K562 (cell line): ENCODE measurements at regions not wholly inside any gene's neighbourhood (a gene's known extent, or its start where the extent isn't known, plus 50 kb on each side); places are given as distances from the start of the nearest gene placed in this dataset.
"Not testable (repeated sequence)": the region's sequence is repeated elsewhere in the genome, so short reads cannot be mapped to it uniquely, and the experiment has no call there.

Experiments
- E2F3 ChIP-seq: fragments of 250-450 bp; sonication (Bioruptor Pico); IDR thresholded peaks from 2 replicates; pipeline ENCODE4 v1.4.0; 2020; ENCODE audit warnings: mild to moderate bottlenecking
- JUN ChIP-seq, 2 experiments: sonication (generic) in 1 of 2; formaldehyde crosslinking in 1 of 2; IDR thresholded peaks; 2 replicates each; pipeline versions ENCODE4 v1.6.1 to v1.8.0; 2012 to 2022; ENCODE audit warnings: borderline replicate concordance in 2 of 2, mild to moderate bottlenecking in 2 of 2, improper control_type of control experiment in 1 of 2, low read depth in 1 of 2, low read length in 1 of 2, missing genetic modification reagents in 1 of 2
- PTBP1 ChIP-seq: fragments of 200-400 bp; formaldehyde crosslinking; IDR thresholded peaks from 2 replicates; pipeline ENCODE4 v1.6.1; 2017; ENCODE audit warnings: low read depth, low read length
- SPI1 ChIP-seq: IDR thresholded peaks from 2 replicates; pipeline ENCODE4 v1.6.1; 2011; ENCODE audit warnings: low read depth, low read length, control low read depth, borderline replicate concordance

GRCh38 chr9:3642075-3642474, 116.3 kb upstream of the RFX3 start:
- TF ChIP-seq SPI1; JUN (IDR thresholded peaks at IDR 0.05; ENCODE audit: borderline replicate concordance, low read depth, low read length); JUN (CRISPR knock-in tag; IDR thresholded peaks at IDR 0.05; ENCODE audit: borderline replicate concordance); PTBP1; E2F3 (CRISPR knock-in tag): not testable (repeated sequence)
